NCI-H128 (cell line): ENCODE measurements at regions not wholly inside any gene's neighbourhood (a gene's known extent, or its start where the extent isn't known, plus 50 kb on each side); places are given as distances from the start of the nearest gene placed in this dataset.

Experiments
- DNase-seq: peaks from one replicate; lab custom pipeline; 2025; ENCODE audit not compliant: unreplicated experiment; lab: John Stamatoyannopoulos, UW

- no peak for DNase-seq
Observed at GRCh38 chr2:190807886-190808285, 72.7 kb upstream of the GLS start.

GRCh38 chr2:190809139-190809764 is 71.4 kb upstream of the GLS start:
- no peak for DNase-seq

- DNase-seq, result no peak
Observed at GRCh38 chr2:190809876-190810525, 70.6 kb upstream of the GLS start.

GRCh38 chr2:190810981-190811587 is 69.5 kb upstream of the GLS start:
- no peak for DNase-seq

GRCh38 chr2:190811811-190812210 is 68.8 kb upstream of the GLS start:
- DNase-seq, result no peak

GRCh38 chr2:190812506-190813294 is 67.9 kb upstream of the GLS start:
- DNase-seq, result no peak

GRCh38 chr2:190815226-190815625 is 65.4 kb upstream of the GLS start:
- no peak for DNase-seq

- DNase-seq, result no peak
Observed at GRCh38 chr2:190817082-190817481, 63.5 kb upstream of the GLS start.

GRCh38 chr2:190819840-190820301 is 60.8 kb upstream of the GLS start:
- no peak for DNase-seq

- DNase-seq, result no peak
Observed at GRCh38 chr2:190820416-190820815, 60.2 kb upstream of the GLS start.

- DNase-seq, result no peak
Observed at GRCh38 chr2:190822043-190822442, 58.6 kb upstream of the GLS start.

GRCh38 chr2:190827720-190828119 is 52.9 kb upstream of the GLS start:
- DNase-seq, result no peak

- no peak for DNase-seq
Observed at GRCh38 chr2:190829642-190830041, 51.0 kb upstream of the GLS start.
